ENCODE measurements at regions not wholly inside any gene's neighbourhood (a gene's known extent, or its start where the extent isn't known, plus 50 kb on each side); places are given as distances from the start of the nearest gene placed in this dataset.

DNA sequence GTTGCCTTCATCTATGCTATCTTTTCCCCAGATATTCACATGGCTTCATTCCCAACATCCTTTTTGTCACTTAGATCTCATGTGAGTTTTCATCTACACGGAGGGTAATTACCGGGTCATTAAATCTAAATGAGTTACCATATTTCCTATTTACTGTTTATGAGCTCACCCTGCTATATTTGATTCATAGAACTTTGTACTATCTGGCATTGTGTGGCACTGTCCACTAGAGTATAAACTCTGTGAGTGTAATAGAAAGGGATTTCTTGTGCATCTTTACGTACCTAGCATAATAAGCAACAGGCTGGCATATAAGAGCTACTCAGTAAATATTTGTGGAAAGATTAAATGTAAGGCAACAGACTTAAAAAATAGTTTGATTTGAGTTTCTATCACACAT lies 86.1 kb upstream of the LMO3 start:
- TF ChIP-seq ESRRA (IDR thresholded peaks at IDR 0.05; ENCODE audit: borderline replicate concordance, low read length) (no peak), BHLHE40 (IDR thresholded peaks at IDR 0.05; ENCODE audit: low read depth, low read length) (no peak), CHD2 (IDR thresholded peaks at IDR 0.05; ENCODE audit: low read length, partially characterized antibody) (no peak), EP300 (IDR thresholded peaks at IDR 0.05) (no peak), NPAS2 (CRISPR knock-in tag; IDR thresholded peaks at IDR 0.05; ENCODE audit: borderline replicate concordance) (no peak), PHF8 (IDR thresholded peaks at IDR 0.05; ENCODE audit: borderline replicate concordance, low read depth) (no peak), ZSCAN20 (CRISPR knock-in tag; IDR thresholded peaks at IDR 0.05) (no peak)
- Histone ChIP-seq H3K9me3 (no peaks in the 10 kb centered on the region), H3K4me2 (no peak overlapping the region), H3K4me3 (no peak overlapping the region), H3K4me1 (no peaks in the 10 kb centered on the region), H3K27ac (no peak overlapping the region)
- DNase-seq (ENCODE audit: low read depth in 1 of 2, low spot score in 1 of 2) (no peak), FAIRE-seq (no peak), ATAC-seq (no peak)
- ChIA-PET CTCF (no interaction called here), POLR2A (no interaction called here)
- whole genome bisulfite sequencing (ENCODE audit: missing lambda C conversion rate), result 77% methylated on average over 3 of the region's 3 CpGs

DNA sequence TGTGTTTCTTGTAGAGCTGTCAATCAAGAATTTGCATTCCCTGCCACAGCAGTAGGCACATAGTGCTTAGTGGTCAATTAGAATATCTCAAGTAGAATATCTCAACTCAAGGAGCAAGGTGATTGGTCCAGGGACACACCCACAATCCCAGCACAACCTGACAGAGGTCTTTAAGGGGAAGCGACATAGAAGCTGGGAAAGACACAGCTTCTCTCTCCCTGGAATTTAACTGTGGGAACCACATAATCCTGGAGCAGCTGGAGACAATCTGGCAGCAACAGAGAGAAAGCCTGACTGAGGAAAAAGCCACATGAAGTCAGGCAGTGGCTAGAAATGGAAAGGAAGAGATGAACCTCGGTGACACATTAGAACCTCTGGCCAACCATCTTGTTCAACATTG lies 85.7 kb upstream of the LMO3 start:
- no peak for ATAC-seq
- Histone ChIP-seq H3K4me2 (no peak overlapping the region), H3K4me3 (no peak overlapping the region), H3K9me3 (no peaks in the 10 kb centered on the region), H3K27ac (no peak overlapping the region), H3K4me1 (no peaks in the 10 kb centered on the region)
- TF ChIP-seq HOXA7 (CRISPR knock-in tag; IDR thresholded peaks at IDR 0.05), result no peak
- TF ChIP-seq ESRRA (IDR thresholded peaks at IDR 0.05; ENCODE audit: borderline replicate concordance, low read length), result no peak
- TF ChIP-seq EP300 (IDR thresholded peaks at IDR 0.05), result no peak
- no peak for TF ChIP-seq JUN (IDR thresholded peaks at IDR 0.05)
- no peak for TF ChIP-seq ZFP36 (IDR thresholded peaks at IDR 0.05; ENCODE audit: borderline replicate concordance, partially characterized antibody)
- no peak for TF ChIP-seq CBX8 (IDR thresholded peaks at IDR 0.05)
- TF ChIP-seq SMC3 (IDR thresholded peaks at IDR 0.05), result no peak
- TF ChIP-seq ZNF302 (CRISPR knock-in tag; IDR thresholded peaks at IDR 0.05), result no peak
- TF ChIP-seq MYC (IDR thresholded peaks at IDR 0.05; ENCODE audit: borderline replicate concordance, low read length), result no peak
- no peak for TF ChIP-seq KDM1A (IDR thresholded peaks at IDR 0.05; ENCODE audit: low read depth)
- TF ChIP-seq, protein P1, sequence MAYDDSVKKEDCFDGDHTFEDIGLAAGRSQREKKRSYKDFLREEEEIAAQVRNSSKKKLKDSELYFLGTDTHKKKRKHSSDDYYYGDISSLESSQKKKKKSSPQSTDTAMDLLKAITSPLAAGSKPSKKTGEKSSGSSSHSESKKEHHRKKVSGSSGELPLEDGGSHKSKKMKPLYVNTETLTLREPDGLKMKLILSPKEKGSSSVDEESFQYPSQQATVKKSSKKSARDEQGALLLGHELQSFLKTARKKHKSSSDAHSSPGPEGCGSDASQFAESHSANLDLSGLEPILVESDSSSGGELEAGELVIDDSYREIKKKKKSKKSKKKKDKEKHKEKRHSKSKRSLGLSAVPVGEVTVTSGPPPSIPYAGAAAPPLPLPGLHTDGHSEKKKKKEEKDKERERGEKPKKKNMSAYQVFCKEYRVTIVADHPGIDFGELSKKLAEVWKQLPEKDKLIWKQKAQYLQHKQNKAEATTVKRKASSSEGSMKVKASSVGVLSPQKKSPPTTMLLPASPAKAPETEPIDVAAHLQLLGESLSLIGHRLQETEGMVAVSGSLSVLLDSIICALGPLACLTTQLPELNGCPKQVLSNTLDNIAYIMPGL (CRISPR knock-in tag; IDR thresholded peaks at IDR 0.05; ENCODE audit: borderline replicate concordance), result no peak
- TF ChIP-seq CHD4 (IDR thresholded peaks at IDR 0.05; ENCODE audit: borderline replicate concordance), result no peak
- no peak for TF ChIP-seq ZSCAN20 (CRISPR knock-in tag; IDR thresholded peaks at IDR 0.05)
- no peak for TF ChIP-seq HDAC2 (IDR thresholded peaks at IDR 0.05)
- no peak for TF ChIP-seq ZC3H11A (IDR thresholded peaks at IDR 0.05)
- TF ChIP-seq NPAS2 (CRISPR knock-in tag; IDR thresholded peaks at IDR 0.05; ENCODE audit: borderline replicate concordance), result no peak
- WGBS (ENCODE audit: missing lambda C conversion rate), result 20% methylated on average over 2 of the region's 2 CpGs
- DNase-seq (ENCODE audit: low read depth in 1 of 2, low spot score in 1 of 2), result no peak
- CTCF ChIA-PET, result no interaction called here
- POLR2A ChIA-PET, result no interaction called here
- FAIRE-seq, result no peak

DNA sequence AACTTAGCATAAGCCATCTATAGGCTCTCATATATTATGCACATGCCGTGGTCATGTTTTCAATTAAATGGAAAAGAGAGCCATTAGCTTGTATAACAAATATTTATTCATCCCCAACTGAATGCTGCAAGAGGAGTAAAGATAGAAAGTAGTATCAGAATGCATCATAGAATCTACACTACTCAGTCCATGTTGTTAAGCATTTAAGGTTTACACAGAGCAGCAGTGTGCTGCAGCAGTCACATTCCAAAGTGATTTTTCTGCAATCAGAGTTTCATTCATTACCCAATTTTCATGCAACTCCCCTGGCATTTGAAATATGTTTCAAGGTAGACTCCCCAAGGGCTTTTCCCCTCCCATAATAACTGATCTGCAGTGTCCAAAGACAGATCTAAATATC lies 82.2 kb upstream of the LMO3 start:
- FAIRE-seq, result no peak
- POLR2A ChIA-PET, result no interaction called here
- CTCF ChIA-PET, result no interaction called here

DNA sequence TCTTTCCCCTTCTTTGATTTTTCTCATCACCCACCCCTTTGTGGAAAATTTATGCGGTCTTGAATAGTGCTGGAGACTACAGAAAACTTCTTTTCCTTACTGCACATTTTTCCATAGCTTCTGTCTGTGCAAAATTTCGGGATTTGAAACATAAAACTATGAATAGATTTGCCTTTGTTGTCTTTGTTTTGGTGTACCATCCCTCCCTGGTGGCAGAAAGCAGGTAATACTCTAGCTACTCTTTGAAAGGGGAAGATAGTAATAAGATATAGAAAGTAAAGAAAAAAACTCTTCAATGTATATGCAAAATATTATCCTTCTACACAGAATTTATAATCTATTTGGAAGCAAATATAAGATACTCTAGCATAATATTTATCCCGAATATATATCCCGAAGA lies 79.1 kb upstream of the LMO3 start:
- Histone ChIP-seq H3K4me2 (no peak overlapping the region), H3K4me1 (no peaks in the 10 kb centered on the region), H3K27ac (no peak overlapping the region), H3K4me3 (no peak overlapping the region), H3K9me3 (no peaks in the 10 kb centered on the region)
- DNase-seq (ENCODE audit: low read depth in 1 of 2, low spot score in 1 of 2) (no peak), FAIRE-seq (no peak), ATAC-seq (no peak)
- TF ChIP-seq RFX5 (IDR thresholded peaks at IDR 0.05) (no peak), RAD21 (conservative IDR thresholded peaks at IDR 0.05 in 1 of 2, IDR thresholded peaks at IDR 0.05 in 1 of 2) (peak in 1 of 2 experiments; percentile 21; a peak in 1 of 5 replicates)
- ChIA-PET CTCF (interaction anchor here (0.7 to 1.0 kb wide), 2 partner anchors 12 to 29 kb away, joined by 3 read pairs; no protein-coding TSS in a partner anchor), POLR2A (no interaction called here)
- WGBS (ENCODE audit: missing lambda C conversion rate), result 26% methylated on average over 4 of the region's 4 CpGs

More for the DNA sequence above, 82.2 kb upstream of the LMO3 start:
- Histone ChIP-seq H3K9me3 (no peaks in the 10 kb centered on the region), H3K4me2 (no peak overlapping the region), H3K4me1 (no peaks in the 10 kb centered on the region), H3K27ac (no peak overlapping the region), H3K4me3 (no peak overlapping the region)
- DNase-seq (ENCODE audit: low read depth in 1 of 2, low spot score in 1 of 2) (no peak), ATAC-seq (no peak)
- WGBS (ENCODE audit: missing lambda C conversion rate), result 28% methylated on average over 1 of the region's 1 CpG
- no peak for TF ChIP-seq CBX2 (IDR thresholded peaks at IDR 0.05; ENCODE audit: borderline replicate concordance, low read depth)
- no peak for TF ChIP-seq HOXB13 (CRISPR knock-in tag; IDR thresholded peaks at IDR 0.05; ENCODE audit: low read depth)
- TF ChIP-seq HOXA7 (CRISPR knock-in tag; IDR thresholded peaks at IDR 0.05), result no peak
- no peak for TF ChIP-seq MYC (IDR thresholded peaks at IDR 0.05; ENCODE audit: borderline replicate concordance, low read length)
- TF ChIP-seq TFCP2L1 (CRISPR knock-in tag; IDR thresholded peaks at IDR 0.05), result no peak
